Osteocyte (in vitro differentiated cells): ENCODE measurements at regions not wholly inside any gene's neighbourhood (a gene's known extent, or its start where the extent isn't known, plus 50 kb on each side); places are given as distances from the start of the nearest gene placed in this dataset.

Source experiments
- DNase-seq: peaks from one replicate; pipeline ENCODE4 v3.0.0; 2021; ENCODE audit warnings: mixed read lengths; ENCODE audit not compliant: unreplicated experiment; ENCODE audit errors: extremely low spot score
- H3K27ac Mint-ChIP-seq: one replicate; pipeline ENCODE4 v1.8.0; 2021; ENCODE audit warnings: mild to moderate bottlenecking, mixed read lengths; ENCODE audit not compliant: unreplicated experiment
- H3K27me3 Mint-ChIP-seq: one replicate; pipeline ENCODE4 v1.8.0; 2021; ENCODE audit warnings: mixed read lengths; ENCODE audit not compliant: unreplicated experiment
- H3K36me3 Mint-ChIP-seq: one replicate; pipeline ENCODE4 v1.8.0; 2021; ENCODE audit warnings: mixed read lengths; ENCODE audit not compliant: unreplicated experiment
- H3K4me1 Mint-ChIP-seq: one replicate; pipeline ENCODE4 v1.8.0; 2021; ENCODE audit warnings: mixed read lengths; ENCODE audit not compliant: unreplicated experiment
- H3K4me3 Mint-ChIP-seq: one replicate; pipeline ENCODE4 v1.8.0; 2021; ENCODE audit warnings: mild to moderate bottlenecking, moderate library complexity, mixed read lengths; ENCODE audit not compliant: unreplicated experiment
- H3K9me3 Mint-ChIP-seq: one replicate; pipeline ENCODE4 v1.8.0; 2021; ENCODE audit warnings: mixed read lengths; ENCODE audit not compliant: unreplicated experiment
- TF ChIP-seq, protein P1 (sequence below): fragments of 200-600 bp; sonication (generic); IDR thresholded peaks from 2 replicates; pipeline ENCODE4 v1.5.0; 2021; ENCODE audit warnings: antibody characterized with exemption, mild to moderate bottlenecking, moderate library complexity

DNA sequence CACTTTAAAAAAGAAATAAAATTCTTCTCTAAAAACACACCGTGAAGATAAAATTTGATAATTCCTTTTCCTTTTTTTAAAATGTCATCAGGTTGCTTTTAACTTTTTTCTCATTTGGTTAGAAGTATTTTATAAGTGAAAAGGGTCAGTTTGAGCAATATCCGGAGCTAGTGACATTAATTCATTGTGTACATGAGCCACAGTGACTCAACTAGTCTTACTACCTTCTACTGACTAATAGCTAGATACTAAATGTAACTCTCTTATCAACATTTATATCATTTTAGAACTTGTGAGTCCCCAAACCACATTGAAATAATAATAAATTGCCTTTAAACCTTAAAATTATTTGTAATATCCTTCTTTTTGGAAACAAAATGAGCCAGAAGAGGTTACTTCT is 101.2 kb upstream of the ZBTB20 start:
- TF ChIP-seq, protein P1, sequence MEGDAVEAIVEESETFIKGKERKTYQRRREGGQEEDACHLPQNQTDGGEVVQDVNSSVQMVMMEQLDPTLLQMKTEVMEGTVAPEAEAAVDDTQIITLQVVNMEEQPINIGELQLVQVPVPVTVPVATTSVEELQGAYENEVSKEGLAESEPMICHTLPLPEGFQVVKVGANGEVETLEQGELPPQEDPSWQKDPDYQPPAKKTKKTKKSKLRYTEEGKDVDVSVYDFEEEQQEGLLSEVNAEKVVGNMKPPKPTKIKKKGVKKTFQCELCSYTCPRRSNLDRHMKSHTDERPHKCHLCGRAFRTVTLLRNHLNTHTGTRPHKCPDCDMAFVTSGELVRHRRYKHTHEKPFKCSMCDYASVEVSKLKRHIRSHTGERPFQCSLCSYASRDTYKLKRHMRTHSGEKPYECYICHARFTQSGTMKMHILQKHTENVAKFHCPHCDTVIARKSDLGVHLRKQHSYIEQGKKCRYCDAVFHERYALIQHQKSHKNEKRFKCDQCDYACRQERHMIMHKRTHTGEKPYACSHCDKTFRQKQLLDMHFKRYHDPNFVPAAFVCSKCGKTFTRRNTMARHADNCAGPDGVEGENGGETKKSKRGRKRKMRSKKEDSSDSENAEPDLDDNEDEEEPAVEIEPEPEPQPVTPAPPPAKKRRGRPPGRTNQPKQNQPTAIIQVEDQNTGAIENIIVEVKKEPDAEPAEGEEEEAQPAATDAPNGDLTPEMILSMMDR, result no peak
- Mint-ChIP-seq H3K4me3 (no peak overlapping the region), H3K27ac (no peak overlapping the region), H3K4me1 (no peaks in the 10 kb centered on the region), H3K27me3 (no peaks in the 10 kb centered on the region), H3K9me3 (peaks cover 3% of the 10 kb centered on the region), H3K36me3 (peaks cover 2% of the 10 kb centered on the region)
- no peak for DNase-seq

DNA sequence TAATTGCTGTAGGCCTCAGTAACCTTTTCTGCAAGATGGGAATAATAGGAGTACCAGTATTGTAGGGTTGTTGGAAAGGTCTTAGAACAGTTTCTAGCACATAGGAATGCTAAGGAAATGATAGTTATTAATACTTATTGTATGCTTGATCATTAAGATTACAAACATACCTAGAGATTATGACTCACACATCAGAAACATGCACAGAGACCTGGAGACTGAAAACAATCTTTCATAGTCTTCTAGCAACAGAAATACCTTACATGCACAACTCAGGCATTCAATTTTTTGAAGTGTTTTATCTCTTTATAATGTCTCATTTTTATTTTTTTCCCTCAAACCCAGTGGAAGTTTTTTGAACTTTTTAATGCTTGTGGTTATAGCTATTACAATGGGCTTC is 104.4 kb upstream of the ZBTB20 start:
- peaks cover 5% of the 10 kb centered on the region for H3K36me3 Mint-ChIP-seq
- TF ChIP-seq, protein P1, result no peak
- H3K27me3 Mint-ChIP-seq, result no peaks in the 10 kb centered on the region
- DNase-seq, result no peak
- H3K9me3 Mint-ChIP-seq, result peaks cover 14% of the 10 kb centered on the region
- H3K4me3 Mint-ChIP-seq, result no peak overlapping the region
- H3K27ac Mint-ChIP-seq, result no peak overlapping the region
- H3K4me1 Mint-ChIP-seq, result no peaks in the 10 kb centered on the region

DNA sequence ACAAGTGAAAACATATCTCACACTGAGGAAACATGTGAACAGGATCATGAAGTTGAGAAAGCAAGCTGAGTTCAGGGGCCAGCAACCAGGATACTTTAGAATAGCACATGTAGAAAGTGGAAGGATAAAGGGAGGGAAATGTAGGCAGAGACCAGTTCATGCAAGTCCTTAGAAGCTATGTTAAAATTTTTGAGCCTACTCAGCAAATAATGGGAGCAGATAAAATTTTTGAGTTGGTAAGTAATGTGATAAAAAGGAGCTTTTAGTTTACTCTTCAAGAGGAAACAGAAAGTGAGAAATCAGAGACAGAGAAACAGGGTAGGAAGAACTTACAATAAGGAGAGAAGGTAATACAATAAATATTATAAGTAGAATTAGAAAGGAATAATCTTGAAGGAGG is 105.6 kb upstream of the ZBTB20 start:
- Mint-ChIP-seq H3K27ac (no peak overlapping the region), H3K4me1 (no peaks in the 10 kb centered on the region)

DNA sequence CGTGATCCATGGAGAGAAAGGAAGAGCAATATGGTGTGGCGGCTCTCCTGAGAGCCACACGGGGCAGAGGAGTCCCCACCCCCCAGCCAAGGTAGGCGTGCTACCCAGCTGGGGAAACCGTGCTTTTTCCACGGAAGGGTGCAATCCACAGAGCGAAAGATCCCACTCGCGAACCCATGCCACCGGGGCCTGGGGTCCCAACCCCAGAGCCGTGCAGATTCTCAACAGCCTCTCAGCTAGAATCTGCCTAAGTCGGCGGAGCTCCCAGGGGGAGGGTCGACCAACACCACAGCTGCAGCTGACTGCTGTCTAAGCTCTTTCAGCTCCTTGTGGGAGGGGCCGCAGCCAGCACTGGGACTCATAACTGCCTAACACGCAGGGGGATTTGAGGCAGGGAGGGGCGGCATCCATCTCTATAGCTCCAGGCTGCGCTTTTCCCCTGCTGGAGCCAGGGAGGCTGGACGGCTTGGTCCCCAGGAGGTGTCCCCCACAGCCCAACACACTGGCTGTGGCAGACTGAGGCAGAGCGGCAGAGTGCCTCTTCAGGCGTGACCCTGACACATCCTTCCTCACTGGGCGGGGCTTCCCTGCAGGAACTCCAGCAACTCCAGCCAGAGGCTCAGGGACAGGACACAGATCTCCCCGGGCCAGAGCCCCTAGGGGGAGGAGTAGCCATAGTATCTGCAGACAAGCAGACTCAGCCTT is 107.6 kb upstream of the ZBTB20 start:
- no peak for DNase-seq
- TF ChIP-seq, protein P1, result no peak
- H3K36me3 Mint-ChIP-seq, result peaks cover 5% of the 10 kb centered on the region
- H3K27ac Mint-ChIP-seq, result no peak overlapping the region
- no peaks in the 10 kb centered on the region for H3K27me3 Mint-ChIP-seq
- no peaks in the 10 kb centered on the region for H3K4me1 Mint-ChIP-seq
- peaks cover 29% of the 10 kb centered on the region for H3K9me3 Mint-ChIP-seq
- no peak overlapping the region for H3K4me3 Mint-ChIP-seq

More for the DNA sequence above, 105.6 kb upstream of the ZBTB20 start:
- no peak overlapping the region for H3K4me3 Mint-ChIP-seq
- TF ChIP-seq, protein P1, result no peak
- no peak for DNase-seq
- no peaks in the 10 kb centered on the region for H3K27me3 Mint-ChIP-seq
- H3K9me3 Mint-ChIP-seq, result peaks cover 26% of the 10 kb centered on the region
- H3K36me3 Mint-ChIP-seq, result peaks cover 5% of the 10 kb centered on the region

DNA sequence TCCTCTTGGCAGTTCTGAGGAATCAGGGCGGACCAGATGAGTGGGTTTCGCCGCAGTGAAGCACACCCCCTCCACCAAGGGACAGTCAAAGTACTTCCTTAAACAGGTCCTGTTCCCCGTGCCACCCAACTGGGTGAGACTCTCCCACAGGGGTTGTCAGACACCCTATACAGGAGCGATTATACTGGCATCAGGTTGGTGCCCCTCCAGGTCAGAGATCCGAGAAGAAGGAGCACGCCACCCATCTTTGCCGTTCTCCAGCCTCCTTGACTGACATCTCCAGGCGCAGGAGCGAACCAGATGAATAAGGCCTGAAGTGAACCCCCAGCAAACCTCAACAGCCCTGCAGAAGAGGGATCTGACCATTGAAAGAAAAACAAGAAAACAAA is 108.1 kb upstream of the ZBTB20 start:
- no peak for DNase-seq
- Mint-ChIP-seq H3K4me3 (no peak overlapping the region), H3K9me3 (peaks cover 29% of the 10 kb centered on the region), H3K27ac (no peak overlapping the region), H3K27me3 (no peaks in the 10 kb centered on the region), H3K36me3 (peaks cover 5% of the 10 kb centered on the region), H3K4me1 (no peaks in the 10 kb centered on the region)
- TF ChIP-seq, protein P1, result no peak
